ENCODE measurements at regions not wholly inside any gene's neighbourhood (a gene's known extent, or its start where the extent isn't known, plus 50 kb on each side); places are given as distances from the start of the nearest gene placed in this dataset.
"Not testable (repeated sequence)": the region's sequence is repeated elsewhere in the genome, so short reads cannot be mapped to it uniquely, and the experiment has no call there.

DNA sequence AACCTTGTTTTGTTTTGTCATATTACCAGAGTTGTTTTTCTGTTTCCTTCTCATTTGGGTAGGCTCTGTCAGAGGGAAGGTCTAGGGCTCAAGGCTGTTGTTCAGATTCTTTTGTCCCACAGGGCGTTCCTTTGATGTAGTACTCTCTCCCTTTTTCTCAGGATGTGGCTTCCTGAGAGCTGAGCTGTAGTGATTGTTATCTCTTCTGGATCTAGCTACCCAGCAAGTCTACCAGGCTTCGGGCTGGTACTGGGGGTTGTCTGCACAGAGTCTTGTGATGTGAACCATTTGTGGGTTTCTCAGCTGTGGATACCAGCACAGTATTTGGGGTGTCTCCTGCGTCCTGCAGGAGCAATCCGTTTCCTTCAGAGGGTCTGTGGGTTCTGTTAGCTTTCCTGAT, 74.2 kb upstream of the GNG12 start:
- TF ChIP-seq, protein P1, sequence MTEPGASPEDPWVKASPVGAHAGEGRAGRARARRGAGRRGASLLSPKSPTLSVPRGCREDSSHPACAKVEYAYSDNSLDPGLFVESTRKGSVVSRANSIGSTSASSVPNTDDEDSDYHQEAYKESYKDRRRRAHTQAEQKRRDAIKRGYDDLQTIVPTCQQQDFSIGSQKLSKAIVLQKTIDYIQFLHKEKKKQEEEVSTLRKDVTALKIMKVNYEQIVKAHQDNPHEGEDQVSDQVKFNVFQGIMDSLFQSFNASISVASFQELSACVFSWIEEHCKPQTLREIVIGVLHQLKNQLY (CRISPR knock-in tag; IDR thresholded peaks at IDR 0.05): not testable (repeated sequence)
- TF ChIP-seq NR2C2 (CRISPR knock-in tag; IDR thresholded peaks at IDR 0.05); SP1 (CRISPR knock-in tag; conservative IDR thresholded peaks at IDR 0.05); ZNF121 (CRISPR knock-in tag; IDR thresholded peaks at IDR 0.05); TP53 (CRISPR knock-in tag; IDR thresholded peaks at IDR 0.05): not testable (repeated sequence)
- TF ChIP-seq, protein P2, sequence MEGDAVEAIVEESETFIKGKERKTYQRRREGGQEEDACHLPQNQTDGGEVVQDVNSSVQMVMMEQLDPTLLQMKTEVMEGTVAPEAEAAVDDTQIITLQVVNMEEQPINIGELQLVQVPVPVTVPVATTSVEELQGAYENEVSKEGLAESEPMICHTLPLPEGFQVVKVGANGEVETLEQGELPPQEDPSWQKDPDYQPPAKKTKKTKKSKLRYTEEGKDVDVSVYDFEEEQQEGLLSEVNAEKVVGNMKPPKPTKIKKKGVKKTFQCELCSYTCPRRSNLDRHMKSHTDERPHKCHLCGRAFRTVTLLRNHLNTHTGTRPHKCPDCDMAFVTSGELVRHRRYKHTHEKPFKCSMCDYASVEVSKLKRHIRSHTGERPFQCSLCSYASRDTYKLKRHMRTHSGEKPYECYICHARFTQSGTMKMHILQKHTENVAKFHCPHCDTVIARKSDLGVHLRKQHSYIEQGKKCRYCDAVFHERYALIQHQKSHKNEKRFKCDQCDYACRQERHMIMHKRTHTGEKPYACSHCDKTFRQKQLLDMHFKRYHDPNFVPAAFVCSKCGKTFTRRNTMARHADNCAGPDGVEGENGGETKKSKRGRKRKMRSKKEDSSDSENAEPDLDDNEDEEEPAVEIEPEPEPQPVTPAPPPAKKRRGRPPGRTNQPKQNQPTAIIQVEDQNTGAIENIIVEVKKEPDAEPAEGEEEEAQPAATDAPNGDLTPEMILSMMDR (IDR thresholded peaks at IDR 0.05): not testable (repeated sequence)
- TF ChIP-seq, protein P3, sequence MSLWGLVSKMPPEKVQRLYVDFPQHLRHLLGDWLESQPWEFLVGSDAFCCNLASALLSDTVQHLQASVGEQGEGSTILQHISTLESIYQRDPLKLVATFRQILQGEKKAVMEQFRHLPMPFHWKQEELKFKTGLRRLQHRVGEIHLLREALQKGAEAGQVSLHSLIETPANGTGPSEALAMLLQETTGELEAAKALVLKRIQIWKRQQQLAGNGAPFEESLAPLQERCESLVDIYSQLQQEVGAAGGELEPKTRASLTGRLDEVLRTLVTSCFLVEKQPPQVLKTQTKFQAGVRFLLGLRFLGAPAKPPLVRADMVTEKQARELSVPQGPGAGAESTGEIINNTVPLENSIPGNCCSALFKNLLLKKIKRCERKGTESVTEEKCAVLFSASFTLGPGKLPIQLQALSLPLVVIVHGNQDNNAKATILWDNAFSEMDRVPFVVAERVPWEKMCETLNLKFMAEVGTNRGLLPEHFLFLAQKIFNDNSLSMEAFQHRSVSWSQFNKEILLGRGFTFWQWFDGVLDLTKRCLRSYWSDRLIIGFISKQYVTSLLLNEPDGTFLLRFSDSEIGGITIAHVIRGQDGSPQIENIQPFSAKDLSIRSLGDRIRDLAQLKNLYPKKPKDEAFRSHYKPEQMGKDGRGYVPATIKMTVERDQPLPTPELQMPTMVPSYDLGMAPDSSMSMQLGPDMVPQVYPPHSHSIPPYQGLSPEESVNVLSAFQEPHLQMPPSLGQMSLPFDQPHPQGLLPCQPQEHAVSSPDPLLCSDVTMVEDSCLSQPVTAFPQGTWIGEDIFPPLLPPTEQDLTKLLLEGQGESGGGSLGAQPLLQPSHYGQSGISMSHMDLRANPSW (CRISPR knock-in tag; conservative IDR thresholded peaks at IDR 0.05; ENCODE audit: low read depth): not testable (repeated sequence)

All from WTC11 (cell line).